ENCODE measurements at regions not wholly inside any gene's neighbourhood (a gene's known extent, or its start where the extent isn't known, plus 50 kb on each side); places are given as distances from the start of the nearest gene placed in this dataset.
"Not testable (repeated sequence)": the region's sequence is repeated elsewhere in the genome, so short reads cannot be mapped to it uniquely, and the experiment has no call there.

GRCh38 chr7:98774884-98775283 lies 94.9 kb downstream of the TMEM130 start:
- no peak for DNase-seq (ENCODE audit: low read depth)

- no peak for DNase-seq (ENCODE audit: low read depth)
Measured at GRCh38 chr7:98777051-98777450, 92.8 kb downstream of the TMEM130 start.

- no peak for DNase-seq (ENCODE audit: low read depth)
Measured at GRCh38 chr7:98778421-98778820, 91.4 kb downstream of the TMEM130 start.

GRCh38 chr7:98779800-98780587 lies 89.8 kb downstream of the TMEM130 start:
- no peak for DNase-seq (ENCODE audit: low read depth)

GRCh38 chr7:98784216-98784785 lies 85.5 kb downstream of the TMEM130 start:
- no peak for DNase-seq (ENCODE audit: low read depth)

- DNase-seq (ENCODE audit: low read depth): no peak
Measured at GRCh38 chr7:98785929-98786571, 83.8 kb downstream of the TMEM130 start.

GRCh38 chr7:98788966-98789365 lies 80.8 kb downstream of the TMEM130 start:
- DNase-seq (ENCODE audit: low read depth): no peak

GRCh38 chr7:98794453-98794852 lies 75.4 kb downstream of the TMEM130 start:
- not testable (repeated sequence) for DNase-seq (ENCODE audit: low read depth)

GRCh38 chr7:98795741-98796493 lies 73.9 kb downstream of the TMEM130 start:
- no peak for DNase-seq (ENCODE audit: low read depth)

Measured in stimulated activated CD8-positive, alpha-beta memory T cell treated with anti-CD3 and anti-CD28 coated beads, Interleukin-15, amount 100 ng/mL, for 24 hours (primary cell).